Prostate gland (tissue), 2 donors: ENCODE measurements at regions not wholly inside any gene's neighbourhood (a gene's known extent, or its start where the extent isn't known, plus 50 kb on each side); places are given as distances from the start of the nearest gene placed in this dataset.

Source experiments
- DNase-seq: peaks from one replicate; pipeline ENCODE4 v3.0.0-alpha.2; 2019; ENCODE audit warnings: low spot score
- H3K27ac ChIP-seq, 2 donors: fragments of 200-600 bp; sonication (generic); 2 replicates each; pipeline ENCODE4 v1.5.1; 2017 to 2019
- H3K27me3 ChIP-seq: fragments of 200-600 bp; sonication (generic); replicated peaks from 2 replicates; pipeline ENCODE4 v1.5.1; 2019; ENCODE audit not compliant: insufficient read depth
- H3K36me3 ChIP-seq, 2 donors: fragments of 200-600 bp; sonication (generic); 1 replicate in 1 of 2; 2 replicates in 1 of 2; pipeline versions ENCODE4 v1.5.1 to v1.8.1; 2017 to 2019
- H3K4me1 ChIP-seq: fragments of 200-600 bp; sonication (generic); replicated peaks from 2 replicates; pipeline ENCODE4 v1.5.1; 2019
- H3K4me3 ChIP-seq, 2 donors: fragments of 200-600 bp; sonication (generic); 2 replicates each; pipeline ENCODE4 v1.5.1; 2017 to 2019
- H3K9me3 ChIP-seq: fragments of 200-600 bp; sonication (generic); 2 replicates; pipeline ENCODE4 v1.5.1; 2017
- POLR2A ChIP-seq: fragments of 450-650 bp; IDR thresholded peaks from one replicate; pipeline ENCODE4 v1.6.1; 2016; ENCODE audit warnings: antibody characterized with exemption, mild to moderate bottlenecking
- POLR2AphosphoS5 ChIP-seq: sonication (generic); formaldehyde crosslinking; IDR thresholded peaks from one replicate; pipeline ENCODE4 v1.6.1; 2017; ENCODE audit warnings: antibody characterized with exemption
- WGBS: methylation state at CpG from one replicate; pipeline ENCODE4 v1.1.5; 2018; 5-methylcytosine and 5-hydroxymethylcytosine counted together
- intact Hi-C: fragments of 100-400 bp; cut with DNase I; formaldehyde crosslinking; loops from one replicate; pipeline ENCODE4 v1.14.2; 2022
- TF ChIP-seq, protein P1 (sequence below), 4 experiments: fragments of 200-600 bp in 2 of 4; fragments of 450-650 bp in 2 of 4; sonication (generic) in 2 of 4; IDR thresholded peaks; 1 replicate in 3 of 4; 2 replicates in 1 of 4; pipeline ENCODE4 v1.5.1; 2016 to 2019; ENCODE audit warnings: antibody characterized with exemption in 4 of 4, mild to moderate bottlenecking in 2 of 4, moderate library complexity in 2 of 4

GRCh38 chr5:164266571-164266970, 761.2 kb downstream of the MAT2B start:
- no peak for TF ChIP-seq POLR2A
- no peak for TF ChIP-seq POLR2AphosphoS5
- TF ChIP-seq, protein P1, sequence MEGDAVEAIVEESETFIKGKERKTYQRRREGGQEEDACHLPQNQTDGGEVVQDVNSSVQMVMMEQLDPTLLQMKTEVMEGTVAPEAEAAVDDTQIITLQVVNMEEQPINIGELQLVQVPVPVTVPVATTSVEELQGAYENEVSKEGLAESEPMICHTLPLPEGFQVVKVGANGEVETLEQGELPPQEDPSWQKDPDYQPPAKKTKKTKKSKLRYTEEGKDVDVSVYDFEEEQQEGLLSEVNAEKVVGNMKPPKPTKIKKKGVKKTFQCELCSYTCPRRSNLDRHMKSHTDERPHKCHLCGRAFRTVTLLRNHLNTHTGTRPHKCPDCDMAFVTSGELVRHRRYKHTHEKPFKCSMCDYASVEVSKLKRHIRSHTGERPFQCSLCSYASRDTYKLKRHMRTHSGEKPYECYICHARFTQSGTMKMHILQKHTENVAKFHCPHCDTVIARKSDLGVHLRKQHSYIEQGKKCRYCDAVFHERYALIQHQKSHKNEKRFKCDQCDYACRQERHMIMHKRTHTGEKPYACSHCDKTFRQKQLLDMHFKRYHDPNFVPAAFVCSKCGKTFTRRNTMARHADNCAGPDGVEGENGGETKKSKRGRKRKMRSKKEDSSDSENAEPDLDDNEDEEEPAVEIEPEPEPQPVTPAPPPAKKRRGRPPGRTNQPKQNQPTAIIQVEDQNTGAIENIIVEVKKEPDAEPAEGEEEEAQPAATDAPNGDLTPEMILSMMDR (IDR thresholded peaks at IDR 0.05), result no peak
- WGBS, result 79% methylated on average over 2 of the region's 2 CpGs
- Histone ChIP-seq H3K27ac (no peak overlapping the region), H3K27me3 (no peaks in the 10 kb centered on the region), H3K9me3 (no peaks in the 10 kb centered on the region), H3K4me1 (no peaks in the 10 kb centered on the region), H3K4me3 (no peak overlapping the region), H3K36me3 (no peaks in the 10 kb centered on the region)
- intact Hi-C loops, result no loop called here
- no peak for DNase-seq

DNA sequence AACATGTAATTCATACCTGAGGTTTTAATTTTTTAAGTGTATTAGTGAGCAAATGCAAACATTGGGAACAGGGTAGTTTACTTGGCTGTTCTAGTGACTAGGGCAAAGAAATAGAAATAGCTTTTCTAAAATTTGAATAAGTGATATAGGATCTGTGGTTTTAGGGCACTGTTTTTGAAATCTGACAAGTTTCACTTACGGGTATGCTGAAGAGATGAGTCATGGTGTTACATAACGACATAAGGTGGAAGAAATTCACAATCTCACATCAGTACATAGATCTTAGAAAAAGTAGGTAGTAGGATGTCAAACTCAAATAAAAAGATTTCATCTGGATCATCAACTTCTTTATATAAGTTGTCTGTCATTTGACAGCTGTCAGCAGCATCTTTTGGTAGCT, 772.3 kb downstream of the MAT2B start:
- no peak for TF ChIP-seq POLR2AphosphoS5
- TF ChIP-seq POLR2A, result no peak
- TF ChIP-seq, protein P1 (IDR thresholded peaks at IDR 0.05), result no peak
- Histone ChIP-seq H3K4me3 (no peak overlapping the region), H3K27me3 (no peaks in the 10 kb centered on the region), H3K4me1 (no peaks in the 10 kb centered on the region), H3K27ac (no peak overlapping the region), H3K9me3 (no peaks in the 10 kb centered on the region), H3K36me3 (no peaks in the 10 kb centered on the region)
- WGBS, result 37% methylated on average over 2 of the region's 2 CpGs
- no peak for DNase-seq
- intact Hi-C loops, result no loop called here

DNA sequence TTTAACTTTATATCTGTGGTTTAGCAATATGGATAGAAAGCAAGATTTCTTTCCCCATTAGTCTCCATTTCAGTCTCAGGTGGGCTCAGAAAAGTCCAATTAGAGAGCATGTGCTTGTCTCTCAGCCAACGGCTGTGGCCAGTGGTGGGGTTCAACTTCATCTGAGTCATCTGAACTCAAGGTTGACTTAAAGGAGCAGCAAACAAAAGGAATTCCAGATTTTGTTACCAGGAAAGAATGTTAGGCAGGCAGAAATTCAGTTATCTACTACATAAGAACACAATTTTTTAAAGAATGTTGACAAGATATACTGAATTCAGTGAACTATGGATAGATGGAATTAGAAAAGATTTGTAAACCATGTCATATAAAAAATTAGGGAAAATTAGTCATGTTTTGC, 784.1 kb downstream of the MAT2B start:
- Histone ChIP-seq H3K27me3 (no peaks in the 10 kb centered on the region), H3K36me3 (no peaks in the 10 kb centered on the region), H3K27ac (no peak overlapping the region), H3K4me3 (no peak overlapping the region), H3K9me3 (no peaks in the 10 kb centered on the region), H3K4me1 (no peaks in the 10 kb centered on the region)
- 52% methylated on average over 1 of the region's 1 CpG for WGBS
- no peak for DNase-seq
- no peak for TF ChIP-seq POLR2A
- TF ChIP-seq, protein P1 (IDR thresholded peaks at IDR 0.05), result no peak
- no peak for TF ChIP-seq POLR2AphosphoS5
- intact Hi-C loops, result no loop called here

DNA sequence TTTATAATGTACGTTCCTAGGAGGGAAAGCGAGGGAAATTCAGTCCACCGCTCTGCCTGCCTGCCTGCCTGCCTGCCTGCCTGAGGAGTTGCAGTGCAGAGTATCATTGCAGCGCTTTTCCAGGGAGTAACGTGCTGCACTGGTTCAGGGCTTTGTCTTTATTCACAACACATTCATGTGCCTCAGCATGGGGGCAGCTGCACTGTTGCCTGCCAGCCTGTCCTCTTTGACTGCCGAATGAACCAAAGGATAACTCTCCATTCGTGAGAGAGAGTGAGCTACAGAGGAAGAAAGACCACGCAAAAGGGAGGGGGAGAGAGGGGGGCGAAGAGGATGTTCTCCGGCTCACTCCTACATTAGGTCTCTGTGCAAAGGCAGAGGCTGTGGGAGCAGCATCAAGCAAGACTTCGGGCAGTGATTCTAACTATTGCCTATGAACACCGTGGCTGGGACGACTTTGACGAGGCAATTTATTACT, 791.2 kb downstream of the MAT2B start:
- H3K4me1 ChIP-seq, result no peaks in the 10 kb centered on the region
- no peak overlapping the region for H3K27ac ChIP-seq
- TF ChIP-seq, protein P1 (IDR thresholded peaks at IDR 0.05), result no peak
- TF ChIP-seq POLR2A (no peak), POLR2AphosphoS5 (no peak)
- intact Hi-C loops, result no loop called here
- H3K9me3 ChIP-seq, result no peaks in the 10 kb centered on the region
- no peaks in the 10 kb centered on the region for H3K36me3 ChIP-seq
- no peak overlapping the region for H3K4me3 ChIP-seq
- no peaks in the 10 kb centered on the region for H3K27me3 ChIP-seq
- WGBS, result 6% methylated on average over 14 of the region's 14 CpGs
- no peak for DNase-seq

GRCh38 chr5:164298165-164298564, 792.7 kb downstream of the MAT2B start:
- 90% methylated on average over 2 of the region's 2 CpGs for WGBS
- H3K4me3 ChIP-seq, result no peak overlapping the region
- H3K9me3 ChIP-seq, result no peaks in the 10 kb centered on the region
- no peaks in the 10 kb centered on the region for H3K4me1 ChIP-seq
- TF ChIP-seq POLR2AphosphoS5 (no peak), POLR2A (no peak)
- TF ChIP-seq, protein P1 (IDR thresholded peaks at IDR 0.05), result no peak
- no peaks in the 10 kb centered on the region for H3K27me3 ChIP-seq
- H3K27ac ChIP-seq, result no peak overlapping the region
- no peak for DNase-seq
- no peaks in the 10 kb centered on the region for H3K36me3 ChIP-seq
- intact Hi-C loops, result no loop called here
